ENCODE measurements at regions not wholly inside any gene's neighbourhood (a gene's known extent, or its start where the extent isn't known, plus 50 kb on each side); places are given as distances from the start of the nearest gene placed in this dataset.

DNA sequence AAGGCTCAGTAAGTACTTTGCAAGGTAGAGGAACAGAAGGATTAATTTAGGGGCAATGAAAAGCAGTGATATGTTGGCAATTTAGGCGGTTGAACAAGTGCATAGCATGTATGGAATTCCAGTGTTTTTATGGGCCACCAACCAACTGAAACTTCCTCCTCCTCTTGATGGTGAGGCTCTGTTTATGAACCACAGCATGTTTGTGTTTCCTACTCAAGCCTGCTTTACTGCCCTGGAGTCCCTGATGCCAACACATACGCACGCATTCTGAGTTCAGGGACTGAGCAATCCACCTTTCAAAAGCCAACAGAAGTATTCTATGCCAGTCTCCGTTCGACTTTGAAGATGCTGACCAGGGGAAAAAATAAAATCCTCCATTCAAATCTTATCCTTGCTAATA is 417.5 kb downstream of the EFNA5 start:
- no peak for TF ChIP-seq CTCF (IDR thresholded peaks at IDR 0.05; ENCODE audit: insufficient read depth, low read length, severe bottlenecking)
- no peak for DNase-seq (ENCODE audit: low read depth)
- FAIRE-seq: no peak
- Histone ChIP-seq H3K36me3 (ENCODE audit: control insufficient read depth, insufficient read depth, low read length) (no peaks in the 10 kb centered on the region), H3K4me3 (ENCODE audit: low read depth, low read length) (no peak overlapping the region), H3K27me3 (ENCODE audit: control insufficient read depth, insufficient read depth, low read length) (no peaks in the 10 kb centered on the region)

DNA sequence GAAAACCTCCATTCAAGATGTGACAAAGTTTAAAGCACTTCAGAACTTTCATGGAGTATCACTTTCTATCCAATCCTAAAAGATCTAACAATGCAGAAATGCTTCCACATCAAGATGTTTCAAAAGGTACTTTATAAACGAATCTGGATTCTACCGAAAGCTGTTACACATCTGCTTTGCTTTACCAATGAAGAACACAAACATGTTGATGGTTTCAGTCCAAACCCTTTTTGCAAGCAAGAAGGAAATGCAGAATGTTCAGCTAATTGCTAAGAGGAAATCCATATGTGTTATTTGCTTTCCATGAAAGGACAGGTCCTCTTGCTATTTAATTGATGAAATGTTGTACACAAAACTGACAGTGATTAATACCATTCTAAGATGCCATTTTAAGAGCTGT is 419.6 kb downstream of the EFNA5 start:
- H3K27me3 ChIP-seq (ENCODE audit: control insufficient read depth, insufficient read depth, low read length): no peaks in the 10 kb centered on the region
- FAIRE-seq (no peak), DNase-seq (ENCODE audit: low read depth) (no peak)
- H3K4me3 ChIP-seq (ENCODE audit: low read depth, low read length): no peak overlapping the region
- no peak for TF ChIP-seq CTCF (IDR thresholded peaks at IDR 0.05; ENCODE audit: insufficient read depth, low read length, severe bottlenecking)
- H3K36me3 ChIP-seq (ENCODE audit: control insufficient read depth, insufficient read depth, low read length): no peaks in the 10 kb centered on the region

DNA sequence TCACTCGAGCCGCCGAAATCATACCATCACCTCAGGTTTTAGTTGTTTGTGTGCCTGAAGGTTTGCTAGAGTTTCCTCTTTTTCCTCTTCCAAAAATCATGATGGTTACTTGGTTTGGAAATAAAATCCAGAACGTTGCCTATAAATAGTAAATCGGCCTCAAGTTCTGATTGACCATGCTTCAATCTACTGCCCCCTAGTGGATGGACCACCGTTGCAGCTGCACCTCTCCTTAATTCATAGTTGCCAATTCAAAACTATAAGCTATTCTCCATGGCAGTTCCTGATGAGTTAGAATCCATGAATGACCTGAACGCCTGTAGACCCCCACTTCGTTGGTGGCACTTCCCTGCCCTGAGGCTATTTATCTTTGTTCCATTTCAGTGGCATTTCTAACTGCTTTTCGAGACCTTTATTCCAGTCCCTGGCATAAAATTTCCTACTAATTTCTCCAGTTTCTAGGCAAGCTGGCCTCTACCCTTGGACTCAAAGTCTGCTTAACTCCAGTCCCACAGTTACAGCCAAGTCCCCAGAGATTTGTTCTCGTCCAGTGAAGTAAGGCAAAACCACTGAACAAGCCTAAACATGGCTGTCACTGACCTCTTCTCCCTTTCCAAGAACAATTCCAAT is 422.6 kb downstream of the EFNA5 start:
- FAIRE-seq (no peak), DNase-seq (ENCODE audit: low read depth) (peak; percentile 55)
- peak; percentile 82 for TF ChIP-seq CTCF (IDR thresholded peaks at IDR 0.05; ENCODE audit: insufficient read depth, low read length, severe bottlenecking)
- no peaks in the 10 kb centered on the region for H3K27me3 ChIP-seq (ENCODE audit: control insufficient read depth, insufficient read depth, low read length)
- no peak overlapping the region for H3K4me3 ChIP-seq (ENCODE audit: low read depth, low read length)
- H3K36me3 ChIP-seq (ENCODE audit: control insufficient read depth, insufficient read depth, low read length): no peaks in the 10 kb centered on the region

DNA sequence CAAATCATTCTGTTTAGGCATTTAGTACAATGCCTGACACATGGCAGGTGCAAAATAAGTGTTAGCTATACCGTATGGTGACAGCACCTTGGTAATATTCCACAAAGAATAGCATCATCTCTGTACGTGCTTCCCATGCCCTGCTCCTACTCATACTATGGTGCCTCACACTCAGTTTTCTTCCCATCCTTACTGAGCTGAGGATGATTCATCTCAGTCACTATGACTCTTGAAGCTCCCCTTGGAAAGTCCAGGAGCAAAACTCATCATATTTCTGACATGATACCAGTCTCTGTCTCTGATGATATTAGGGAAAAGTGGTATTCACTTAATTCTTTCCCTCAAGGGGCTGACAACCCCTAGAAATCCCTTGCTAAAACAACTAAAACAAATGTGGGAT is 423.3 kb downstream of the EFNA5 start:
- FAIRE-seq (peak; percentile 60), DNase-seq (ENCODE audit: low read depth) (peak; percentile 61)
- Histone ChIP-seq H3K27me3 (ENCODE audit: control insufficient read depth, insufficient read depth, low read length) (no peaks in the 10 kb centered on the region), H3K36me3 (ENCODE audit: control insufficient read depth, insufficient read depth, low read length) (no peaks in the 10 kb centered on the region), H3K4me3 (ENCODE audit: low read depth, low read length) (no peak overlapping the region)
- TF ChIP-seq CTCF (IDR thresholded peaks at IDR 0.05; ENCODE audit: insufficient read depth, low read length, severe bottlenecking): no peak

GRCh38 chr5:107243220-107243579 is 427.5 kb downstream of the EFNA5 start:
- TF ChIP-seq CTCF (IDR thresholded peaks at IDR 0.05; ENCODE audit: insufficient read depth, low read length, severe bottlenecking): no peak
- FAIRE-seq (no peak), DNase-seq (ENCODE audit: low read depth) (no peak)
- Histone ChIP-seq H3K27me3 (ENCODE audit: control insufficient read depth, insufficient read depth, low read length) (no peaks in the 10 kb centered on the region), H3K4me3 (ENCODE audit: low read depth, low read length) (no peak overlapping the region), H3K36me3 (ENCODE audit: control insufficient read depth, insufficient read depth, low read length) (no peaks in the 10 kb centered on the region)
